Kidney (tissue), 13 donors: ENCODE measurements at regions not wholly inside any gene's neighbourhood (a gene's known extent, or its start where the extent isn't known, plus 50 kb on each side); places are given as distances from the start of the nearest gene placed in this dataset.

ENCODE experiments used
- DNase-seq, 5 donors: peaks; one replicate each; pipeline ENCODE4 v3.0.0-alpha.2; 2013 to 2020
- FAIRE-seq: peaks from 2 replicates; lab custom pipeline; 2012; peaks lifted over from hg19 to GRCh38; lab: Jason Lieb, UNC
- H3K27ac ChIP-seq, 2 donors: one replicate each; pipeline ENCODE4 v1.7.0; 2013; ENCODE audit warnings: low read depth in 2 of 2, low read length in 2 of 2, inconsistent platforms in 1 of 2
- H3K27me3 ChIP-seq: one replicate; pipeline ENCODE4 v1.7.1; 2013; ENCODE audit warnings: low read length, inconsistent platforms; ENCODE audit not compliant: control insufficient read depth, insufficient read depth
- H3K36me3 ChIP-seq, 3 donors: one replicate each; pipeline versions ENCODE4 v1.7.0 to v1.7.1; 2013; ENCODE audit warnings: low read length in 3 of 3, control low read depth in 1 of 3, inconsistent platforms in 1 of 3; ENCODE audit not compliant: insufficient read depth in 3 of 3, control insufficient read depth in 2 of 3
- H3K4me1 ChIP-seq, 3 donors: one replicate each; pipeline versions ENCODE4 v1.7.0 to v1.7.1; 2013; ENCODE audit warnings: low read length in 3 of 3, inconsistent platforms in 1 of 3, low read depth in 1 of 3; ENCODE audit not compliant: control insufficient read depth in 2 of 3, insufficient read depth in 2 of 3
- H3K4me3 ChIP-seq, 3 donors: one replicate each; pipeline versions ENCODE4 v1.7.0 to v1.8.1; 2013; ENCODE audit warnings: low read length in 3 of 3, control low read depth in 1 of 3, inconsistent platforms in 1 of 3
- H3K9ac ChIP-seq, 3 donors: one replicate each; pipeline versions ENCODE4 v1.7.0 to v1.7.1; 2013; ENCODE audit warnings: low read length in 3 of 3, control low read depth in 1 of 3, inconsistent platforms in 1 of 3
- H3K9me3 ChIP-seq, 3 donors: one replicate each; pipeline versions ENCODE4 v1.7.0 to v1.7.1; 2013; ENCODE audit warnings: low read length in 3 of 3, control low read depth in 1 of 3, inconsistent platforms in 1 of 3; ENCODE audit not compliant: control insufficient read depth in 2 of 3, insufficient read depth in 1 of 3
- intact Hi-C: fragments of 100-400 bp; cut with DNase I; formaldehyde crosslinking; loops from one replicate; pipeline ENCODE4 v1.11.1; 2022
- TF ChIP-seq, protein P1 (sequence below): IDR thresholded peaks from 3 replicates; pipeline ENCODE4 v1.5.1; 2012; ENCODE audit warnings: mild to moderate bottlenecking, moderate library complexity, borderline replicate concordance; ENCODE audit not compliant: insufficient read depth; ENCODE audit errors: extremely low read depth
- donor health status: control.
- donor health status: control.
- donor health status: control.
- donor health status: control.
- donor health status: control.
- donor health status: DM: yes; HTN: yes; CAD: no.
- donor health status: Normal renal cell carcinoma (clear cell type).

DNA sequence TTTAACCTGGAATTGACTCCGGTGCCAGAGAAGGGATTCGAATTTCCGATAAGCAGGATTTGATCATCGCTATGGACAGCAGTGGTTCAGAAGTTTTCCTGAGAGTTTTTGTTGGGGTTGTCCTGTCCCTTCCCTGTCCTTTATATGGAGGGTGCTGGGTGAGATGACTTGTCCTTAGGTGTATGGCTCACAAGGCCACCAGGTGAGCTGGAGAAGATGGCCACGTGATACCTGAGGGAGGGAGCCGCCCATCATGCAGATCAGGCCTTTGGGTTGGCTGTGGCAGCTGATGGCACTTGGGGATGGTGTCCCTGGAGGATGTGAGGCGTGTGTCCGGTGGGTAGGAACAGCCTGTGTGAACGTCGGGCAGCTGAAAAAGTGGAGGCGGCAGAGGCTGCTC, 187.7 kb downstream of the PTPN20 start:
- H3K27ac ChIP-seq = no peak overlapping the region
- intact Hi-C loops = no loop called here
- H3K9me3 ChIP-seq = peaks cover 0 to 6% (median 0%) of the 10 kb centered on the region in 3 donors
- H3K36me3 ChIP-seq = no peaks in the 10 kb centered on the region
- no peaks in the 10 kb centered on the region for H3K4me1 ChIP-seq
- FAIRE-seq = no peak
- no peak for DNase-seq
- TF ChIP-seq, protein P1, sequence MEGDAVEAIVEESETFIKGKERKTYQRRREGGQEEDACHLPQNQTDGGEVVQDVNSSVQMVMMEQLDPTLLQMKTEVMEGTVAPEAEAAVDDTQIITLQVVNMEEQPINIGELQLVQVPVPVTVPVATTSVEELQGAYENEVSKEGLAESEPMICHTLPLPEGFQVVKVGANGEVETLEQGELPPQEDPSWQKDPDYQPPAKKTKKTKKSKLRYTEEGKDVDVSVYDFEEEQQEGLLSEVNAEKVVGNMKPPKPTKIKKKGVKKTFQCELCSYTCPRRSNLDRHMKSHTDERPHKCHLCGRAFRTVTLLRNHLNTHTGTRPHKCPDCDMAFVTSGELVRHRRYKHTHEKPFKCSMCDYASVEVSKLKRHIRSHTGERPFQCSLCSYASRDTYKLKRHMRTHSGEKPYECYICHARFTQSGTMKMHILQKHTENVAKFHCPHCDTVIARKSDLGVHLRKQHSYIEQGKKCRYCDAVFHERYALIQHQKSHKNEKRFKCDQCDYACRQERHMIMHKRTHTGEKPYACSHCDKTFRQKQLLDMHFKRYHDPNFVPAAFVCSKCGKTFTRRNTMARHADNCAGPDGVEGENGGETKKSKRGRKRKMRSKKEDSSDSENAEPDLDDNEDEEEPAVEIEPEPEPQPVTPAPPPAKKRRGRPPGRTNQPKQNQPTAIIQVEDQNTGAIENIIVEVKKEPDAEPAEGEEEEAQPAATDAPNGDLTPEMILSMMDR = no peak
- no peak overlapping the region for H3K9ac ChIP-seq
- H3K27me3 ChIP-seq = no peaks in the 10 kb centered on the region
- H3K4me3 ChIP-seq = no peak overlapping the region

DNA sequence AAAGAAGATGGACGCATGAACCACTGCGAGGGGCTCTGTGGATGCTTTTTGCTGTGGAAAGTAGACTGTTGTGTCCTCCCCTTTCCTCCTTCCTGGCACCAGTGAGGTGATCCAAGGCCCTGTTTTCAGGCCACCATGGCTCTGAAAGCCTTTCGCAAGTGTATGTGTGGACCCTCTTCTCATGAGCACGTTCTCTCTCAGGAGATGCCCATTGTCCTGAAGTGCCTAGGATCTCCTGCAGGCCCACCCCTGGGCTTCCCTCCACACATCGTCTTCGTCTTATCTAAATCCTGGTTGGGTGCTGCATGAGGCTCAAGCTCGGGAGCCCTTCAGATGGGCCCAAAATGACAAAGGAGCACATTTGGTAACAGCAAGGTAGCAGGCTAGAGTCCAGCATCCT, 188.2 kb downstream of the PTPN20 start:
- Histone ChIP-seq H3K9ac (no peak overlapping the region), H3K4me1 (no peaks in the 10 kb centered on the region), H3K4me3 (no peak overlapping the region), H3K9me3 (peaks cover 0 to 6% (median 0%) of the 10 kb centered on the region in 3 donors), H3K36me3 (no peaks in the 10 kb centered on the region), H3K27ac (no peak overlapping the region), H3K27me3 (no peaks in the 10 kb centered on the region)
- no peak for DNase-seq
- intact Hi-C loops = no loop called here
- no peak for FAIRE-seq
- TF ChIP-seq, protein P1 = no peak

DNA sequence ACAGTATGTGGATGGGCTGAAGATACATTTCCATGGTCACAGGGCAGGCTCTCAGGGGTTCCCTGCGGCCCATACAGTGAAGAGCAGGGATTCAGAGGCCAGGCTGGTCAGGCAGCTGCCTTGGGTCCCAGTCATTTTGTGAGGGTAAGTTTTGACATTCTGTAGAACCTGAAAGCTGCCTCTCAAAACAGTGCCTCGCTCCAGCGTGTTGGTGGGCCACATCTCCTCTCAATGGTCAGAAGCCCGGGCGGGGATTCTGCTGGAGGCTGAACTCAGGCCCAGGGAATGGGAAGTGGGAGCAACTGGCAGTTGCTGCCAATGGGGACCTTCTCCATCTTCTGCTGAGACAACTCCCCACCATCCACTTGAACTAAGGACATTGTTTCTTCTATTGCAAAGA, 190.0 kb downstream of the PTPN20 start:
- no peak overlapping the region for H3K27ac ChIP-seq
- H3K36me3 ChIP-seq = no peaks in the 10 kb centered on the region
- DNase-seq = no peak
- H3K4me1 ChIP-seq = no peaks in the 10 kb centered on the region
- peaks cover 0 to 6% (median 0%) of the 10 kb centered on the region in 3 donors for H3K9me3 ChIP-seq
- TF ChIP-seq, protein P1 = no peak
- no peaks in the 10 kb centered on the region for H3K27me3 ChIP-seq
- intact Hi-C loops = no loop called here
- no peak overlapping the region for H3K9ac ChIP-seq
- no peak overlapping the region for H3K4me3 ChIP-seq
- FAIRE-seq = no peak

DNA sequence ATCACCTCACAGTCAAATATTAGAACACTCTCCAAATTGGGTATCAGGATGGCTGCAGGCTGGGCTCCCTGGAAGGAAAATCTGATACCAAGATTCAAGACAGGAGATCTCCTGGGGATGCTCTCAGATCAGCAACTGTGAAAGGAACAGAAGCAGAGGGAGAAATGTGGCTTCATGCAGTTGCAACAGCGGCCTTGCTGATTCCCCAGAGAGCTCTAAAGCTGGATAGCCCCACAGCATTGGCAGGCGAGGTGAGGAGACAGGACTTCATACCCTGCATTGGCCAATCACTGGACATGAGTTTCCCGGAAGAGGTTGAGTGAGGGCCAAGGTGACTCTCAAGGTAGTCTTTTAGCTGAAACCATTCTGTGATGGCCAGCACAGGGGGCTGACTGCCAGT, 190.6 kb downstream of the PTPN20 start:
- Histone ChIP-seq H3K27me3 (no peaks in the 10 kb centered on the region), H3K27ac (no peak overlapping the region), H3K36me3 (no peaks in the 10 kb centered on the region), H3K4me3 (no peak overlapping the region), H3K4me1 (no peaks in the 10 kb centered on the region), H3K9me3 (peaks cover 0 to 6% (median 0%) of the 10 kb centered on the region in 3 donors), H3K9ac (no peak overlapping the region)
- FAIRE-seq (no peak), DNase-seq (no peak)
- TF ChIP-seq, protein P1 = no peak
- intact Hi-C loops = no loop called here
